Activated CD8-positive, alpha-beta T cell treated with anti-CD3 and anti-CD28 coated beads for 36 hours (primary cell): ENCODE measurements at regions not wholly inside any gene's neighbourhood (a gene's known extent, or its start where the extent isn't known, plus 50 kb on each side); places are given as distances from the start of the nearest gene placed in this dataset.
A peak's percentile ranks its signal among the peaks of the same experiment; 100 is the strongest.

ENCODE experiments used
- ATAC-seq: fragments of 200-7000 bp; cut with Tn5 transposase; one replicate; pipeline ENCODE4 v1.10.0; 2021; ENCODE audit warnings: mild to moderate bottlenecking, moderate library complexity
- CTCF ChIA-PET: fragments of 350-600 bp; sonication (Branson Sonifier 250); formaldehyde crosslinking; loops from one replicate; lab custom pipeline; 2021; ENCODE audit warnings: antibody characterized with exemption; lab: Charles Lee
- POLR2A ChIA-PET: fragments of 350-600 bp; sonication (Branson Sonifier 250); formaldehyde crosslinking; loops from one replicate; lab custom pipeline; 2021; ENCODE audit warnings: antibody characterized with exemption; lab: Charles Lee
- DNase-seq: peaks from one replicate; pipeline ENCODE4 v3.0.0-alpha.2; 2020
- H3K27ac Mint-ChIP-seq: one replicate; pipeline ENCODE4 v1.8.0; 2021; ENCODE audit warnings: mild to moderate bottlenecking, mixed read lengths
- H3K27me3 Mint-ChIP-seq: one replicate; pipeline ENCODE4 v1.8.0; 2021; ENCODE audit warnings: mixed read lengths
- H3K36me3 Mint-ChIP-seq: one replicate; pipeline ENCODE4 v1.8.0; 2021; ENCODE audit warnings: low read depth, mixed read lengths
- H3K4me1 Mint-ChIP-seq: one replicate; pipeline ENCODE4 v1.8.0; 2021; ENCODE audit warnings: low read depth, mixed read lengths
- H3K4me3 Mint-ChIP-seq: one replicate; pipeline ENCODE4 v1.8.0; 2021; ENCODE audit warnings: mild to moderate bottlenecking, moderate library complexity, mixed read lengths
- H3K9me3 Mint-ChIP-seq: one replicate; pipeline ENCODE4 v1.8.0; 2021; ENCODE audit warnings: mixed read lengths
- CTCF ChIP-seq: fragments of 200-600 bp; IDR thresholded peaks from one replicate; pipeline ENCODE4 v1.8.0; 2022; ENCODE audit warnings: antibody characterized with exemption, mild to moderate bottlenecking
- intact Hi-C: fragments of 100-400 bp; cut with micrococcal nuclease; formaldehyde crosslinking; loops from one replicate; pipeline ENCODE4 v1.10.0; 2022

- ChIA-PET CTCF (no interaction called here), POLR2A (no interaction called here)
- TF ChIP-seq CTCF, result no peak
- no peak overlapping the region for H3K4me3 Mint-ChIP-seq
- ATAC-seq (no peak), DNase-seq (no peak)
- H3K9me3 Mint-ChIP-seq, result no peaks in the 10 kb centered on the region
- no peaks in the 10 kb centered on the region for H3K36me3 Mint-ChIP-seq
- peaks cover 41% of the 10 kb centered on the region for H3K4me1 Mint-ChIP-seq
- intact Hi-C loops, result no loop called here
- H3K27me3 Mint-ChIP-seq, result no peaks in the 10 kb centered on the region
- no peak overlapping the region for H3K27ac Mint-ChIP-seq
Observed at GRCh38 chr2:144281476-144281875, 238.4 kb downstream of the ZEB2 start.

- intact Hi-C loops, result no loop called here
- DNase-seq (no peak), ATAC-seq (no peak)
- Mint-ChIP-seq H3K36me3 (no peaks in the 10 kb centered on the region), H3K9me3 (peaks cover 2% of the 10 kb centered on the region), H3K4me3 (no peak overlapping the region), H3K4me1 (peaks cover 34% of the 10 kb centered on the region), H3K27me3 (no peaks in the 10 kb centered on the region), H3K27ac (peak overlapping the region; percentile 49)
- CTCF ChIA-PET, result interaction anchor here (1.4 kb wide), 1 partner anchor 11 kb away, joined by 3 read pairs; no protein-coding TSS in a partner anchor
- POLR2A ChIA-PET, result no interaction called here
- no peak for TF ChIP-seq CTCF
Observed at GRCh38 chr2:144280009-144280408, 239.9 kb downstream of the ZEB2 start.

DNA sequence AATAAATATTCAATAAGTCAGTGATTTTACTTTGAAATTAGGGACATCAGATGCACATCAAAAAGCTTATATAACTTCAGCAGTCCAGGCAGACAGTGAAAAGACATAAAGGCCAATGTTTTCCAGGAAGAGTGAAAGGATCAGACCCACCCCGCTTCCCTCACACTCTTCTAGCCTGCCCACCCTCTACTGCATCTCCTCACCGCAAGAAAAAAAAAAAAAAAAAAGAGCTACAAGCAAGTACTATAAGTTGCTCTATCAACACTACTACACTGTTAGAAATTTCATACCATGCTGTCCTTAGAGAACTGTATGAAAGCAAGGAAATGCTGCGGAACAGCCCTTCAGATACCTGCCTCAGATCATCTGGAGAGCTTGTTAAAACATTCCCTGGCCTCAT lies 240.8 kb downstream of the ZEB2 start:
- POLR2A ChIA-PET, result no interaction called here
- H3K36me3 Mint-ChIP-seq, result no peaks in the 10 kb centered on the region
- CTCF ChIA-PET, result interaction anchor here (1.4 kb wide), 1 partner anchor 12 kb away, joined by 3 read pairs; no protein-coding TSS in a partner anchor
- H3K27me3 Mint-ChIP-seq, result no peaks in the 10 kb centered on the region
- H3K9me3 Mint-ChIP-seq, result peaks cover 2% of the 10 kb centered on the region
- H3K4me3 Mint-ChIP-seq, result no peak overlapping the region
- ATAC-seq (no peak), DNase-seq (no peak)
- H3K4me1 Mint-ChIP-seq, result peaks cover 34% of the 10 kb centered on the region
- intact Hi-C loops, result no loop called here
- H3K27ac Mint-ChIP-seq, result peak overlapping the region; percentile 17
- no peak for TF ChIP-seq CTCF

DNA sequence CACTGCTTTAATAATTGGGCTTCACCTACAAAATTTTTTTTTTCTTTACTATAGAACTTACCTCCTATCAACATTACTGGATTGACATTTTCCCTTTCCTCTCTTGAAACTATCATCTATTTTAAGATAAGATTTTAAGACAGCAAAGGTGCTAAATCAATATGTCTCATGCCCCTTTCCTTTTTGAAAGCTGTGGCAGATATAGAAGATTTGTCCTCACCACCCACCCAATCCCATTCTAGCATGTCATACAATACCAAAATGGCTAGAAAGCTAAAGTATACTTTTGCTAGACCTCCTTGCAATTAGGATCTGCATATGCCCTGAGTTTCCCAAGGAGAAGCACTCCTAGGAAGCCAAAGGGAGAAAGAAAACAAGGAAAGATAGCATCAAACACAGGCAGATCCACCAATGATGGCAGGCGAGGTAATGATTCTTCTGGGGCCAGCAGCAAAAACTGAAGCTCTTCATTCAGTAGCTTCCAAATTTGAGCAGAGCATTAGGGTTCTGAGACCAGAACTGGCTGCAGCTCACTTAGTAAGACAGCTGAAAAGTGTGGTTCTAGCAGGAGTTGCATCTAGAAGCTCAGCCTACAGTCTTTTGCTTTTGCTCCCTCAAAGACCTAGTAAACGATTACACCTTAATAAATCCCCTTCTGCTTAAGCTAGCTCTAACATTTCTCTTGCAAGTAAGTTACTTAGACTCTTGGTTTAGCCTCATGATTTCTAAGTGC lies 242.1 kb downstream of the ZEB2 start:
- no peaks in the 10 kb centered on the region for H3K27me3 Mint-ChIP-seq
- no peak for TF ChIP-seq CTCF
- H3K27ac Mint-ChIP-seq, result peak overlapping the region; percentile 62
- ATAC-seq (peak; percentile 37), DNase-seq (no peak)
- peaks cover 2% of the 10 kb centered on the region for H3K9me3 Mint-ChIP-seq
- H3K36me3 Mint-ChIP-seq, result no peaks in the 10 kb centered on the region
- CTCF ChIA-PET, result interaction anchor here (1.3 to 1.4 kb wide), 2 partner anchors 8 to 116 kb away, joined by 3 to 4 read pairs; no protein-coding TSS in a partner anchor
- no peak overlapping the region for H3K4me3 Mint-ChIP-seq
- intact Hi-C loops, result no loop called here
- peaks cover 30% of the 10 kb centered on the region for H3K4me1 Mint-ChIP-seq
- POLR2A ChIA-PET, result no interaction called here

DNA sequence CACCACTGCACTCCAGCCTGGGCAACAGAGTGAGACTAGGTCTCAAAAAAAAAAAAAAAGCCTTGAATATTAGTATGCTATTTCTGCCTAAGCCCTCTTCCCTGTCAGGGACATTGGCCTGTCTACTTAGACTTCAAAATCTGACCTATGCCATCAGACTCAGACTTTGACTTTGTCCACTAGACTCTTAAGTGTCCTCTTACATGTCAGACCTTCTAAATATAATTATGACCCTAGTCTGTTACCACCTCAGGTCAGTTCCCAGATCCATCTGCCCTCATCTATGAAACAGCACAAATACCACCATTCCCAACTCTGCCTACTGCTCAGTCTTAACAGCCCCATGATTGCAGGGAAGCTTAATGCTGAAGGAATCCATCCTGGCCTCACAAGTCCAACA lies 244.6 kb downstream of the ZEB2 start:
- ChIA-PET CTCF (interaction anchor here (1.0 kb wide), 1 partner anchor 14 kb away, joined by 3 read pairs; no protein-coding TSS in a partner anchor), POLR2A (no interaction called here)
- Mint-ChIP-seq H3K27ac (no peak overlapping the region), H3K36me3 (no peaks in the 10 kb centered on the region), H3K4me3 (no peak overlapping the region), H3K9me3 (peaks cover 2% of the 10 kb centered on the region), H3K27me3 (no peaks in the 10 kb centered on the region), H3K4me1 (peaks cover 34% of the 10 kb centered on the region)
- TF ChIP-seq CTCF, result no peak
- ATAC-seq (no peak), DNase-seq (no peak)
- intact Hi-C loops, result no loop called here
